Endothelial cell of umbilical vein (primary cell): ENCODE measurements at regions not wholly inside any gene's neighbourhood (a gene's known extent, or its start where the extent isn't known, plus 50 kb on each side); places are given as distances from the start of the nearest gene placed in this dataset.

Experiments
- CTCF ChIP-seq, 2 donors: IDR thresholded peaks; 1 replicate in 1 of 2; 2 replicates in 1 of 2; pipeline ENCODE4 v1.5.1; 2011; ENCODE audit warnings: low read length in 2 of 2, mild to moderate bottlenecking in 2 of 2, moderate library complexity in 2 of 2, control low read depth in 1 of 2, inconsistent platforms in 1 of 2, low read depth in 1 of 2; ENCODE audit not compliant: insufficient read depth in 1 of 2; ENCODE audit errors: extremely low read depth in 1 of 2
- EZH2 ChIP-seq: IDR thresholded peaks from 2 replicates; pipeline ENCODE4 v1.6.1; 2012; ENCODE audit warnings: borderline replicate concordance, low read depth, mild to moderate bottlenecking, moderate library complexity, low read length, inconsistent platforms; ENCODE audit not compliant: severe bottlenecking
- FOS ChIP-seq: IDR thresholded peaks from 2 replicates; pipeline ENCODE4 v1.6.1; 2011; ENCODE audit warnings: mild to moderate bottlenecking, low read length, moderate library complexity, borderline replicate concordance; ENCODE audit not compliant: insufficient read depth
- GATA2 ChIP-seq: IDR thresholded peaks from 2 replicates; pipeline ENCODE4 v1.7.0; 2011; ENCODE audit warnings: low read depth, mild to moderate bottlenecking, moderate library complexity, mixed read lengths, low read length; ENCODE audit not compliant: insufficient read length, insufficient read depth
- JUN ChIP-seq: IDR thresholded peaks from 2 replicates; pipeline ENCODE4 v1.6.1; 2011; ENCODE audit warnings: borderline replicate concordance, low read depth; ENCODE audit not compliant: insufficient read length, insufficient read depth
- MAX ChIP-seq: IDR thresholded peaks from 2 replicates; pipeline ENCODE4 v1.6.1; 2011; ENCODE audit not compliant: insufficient read depth, insufficient read length
- POLR2A ChIP-seq: IDR thresholded peaks from 2 replicates; pipeline ENCODE4 v1.6.1; 2012; ENCODE audit warnings: low read depth, mild to moderate bottlenecking, control low read depth, low read length
- POLR2AphosphoS5 ChIP-seq: IDR thresholded peaks from 2 replicates; pipeline ENCODE4 v1.6.1; 2012; ENCODE audit warnings: low read depth, mild to moderate bottlenecking, control low read depth, low read length, moderate library complexity; ENCODE audit not compliant: insufficient read depth

- TF ChIP-seq EZH2 (no peak), CTCF (IDR thresholded peaks at IDR 0.05; ENCODE audit: extremely low read depth in 1 of 2, insufficient read depth in 1 of 2, low read depth in 1 of 2, low read length in 2 of 2) (no peak), GATA2 (no peak), POLR2AphosphoS5 (no peak), MAX (no peak), POLR2A (no peak), FOS (no peak), JUN (no peak)
Observed at GRCh38 chr9:24961762-24962161, 416.1 kb upstream of the IZUMO3 start.
